VCaP (cell line): ENCODE measurements at regions not wholly inside any gene's neighbourhood (a gene's known extent, or its start where the extent isn't known, plus 50 kb on each side); places are given as distances from the start of the nearest gene placed in this dataset.
A peak's percentile ranks its signal among the peaks of the same experiment; 100 is the strongest.

Experiments used
- H3K27ac ChIP-seq: fragments of 450-650 bp; 2 replicates; pipeline ENCODE4 v1.5.1; 2017
- TF ChIP-seq, protein P1 (sequence below): fragments of 450-650 bp; conservative IDR thresholded peaks from 2 replicates; pipeline ENCODE4 v1.5.1; 2017; ENCODE audit warnings: mild to moderate bottlenecking, moderate library complexity

- TF ChIP-seq, protein P1, sequence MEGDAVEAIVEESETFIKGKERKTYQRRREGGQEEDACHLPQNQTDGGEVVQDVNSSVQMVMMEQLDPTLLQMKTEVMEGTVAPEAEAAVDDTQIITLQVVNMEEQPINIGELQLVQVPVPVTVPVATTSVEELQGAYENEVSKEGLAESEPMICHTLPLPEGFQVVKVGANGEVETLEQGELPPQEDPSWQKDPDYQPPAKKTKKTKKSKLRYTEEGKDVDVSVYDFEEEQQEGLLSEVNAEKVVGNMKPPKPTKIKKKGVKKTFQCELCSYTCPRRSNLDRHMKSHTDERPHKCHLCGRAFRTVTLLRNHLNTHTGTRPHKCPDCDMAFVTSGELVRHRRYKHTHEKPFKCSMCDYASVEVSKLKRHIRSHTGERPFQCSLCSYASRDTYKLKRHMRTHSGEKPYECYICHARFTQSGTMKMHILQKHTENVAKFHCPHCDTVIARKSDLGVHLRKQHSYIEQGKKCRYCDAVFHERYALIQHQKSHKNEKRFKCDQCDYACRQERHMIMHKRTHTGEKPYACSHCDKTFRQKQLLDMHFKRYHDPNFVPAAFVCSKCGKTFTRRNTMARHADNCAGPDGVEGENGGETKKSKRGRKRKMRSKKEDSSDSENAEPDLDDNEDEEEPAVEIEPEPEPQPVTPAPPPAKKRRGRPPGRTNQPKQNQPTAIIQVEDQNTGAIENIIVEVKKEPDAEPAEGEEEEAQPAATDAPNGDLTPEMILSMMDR: no peak
- H3K27ac ChIP-seq: no peak overlapping the region
Measured at GRCh38 chr9:99559776-99560175, 261.9 kb upstream of the NR4A3 start.

GRCh38 chr9:99560561-99560960 lies 261.1 kb upstream of the NR4A3 start:
- TF ChIP-seq, protein P1: no peak
- no peak overlapping the region for H3K27ac ChIP-seq

DNA sequence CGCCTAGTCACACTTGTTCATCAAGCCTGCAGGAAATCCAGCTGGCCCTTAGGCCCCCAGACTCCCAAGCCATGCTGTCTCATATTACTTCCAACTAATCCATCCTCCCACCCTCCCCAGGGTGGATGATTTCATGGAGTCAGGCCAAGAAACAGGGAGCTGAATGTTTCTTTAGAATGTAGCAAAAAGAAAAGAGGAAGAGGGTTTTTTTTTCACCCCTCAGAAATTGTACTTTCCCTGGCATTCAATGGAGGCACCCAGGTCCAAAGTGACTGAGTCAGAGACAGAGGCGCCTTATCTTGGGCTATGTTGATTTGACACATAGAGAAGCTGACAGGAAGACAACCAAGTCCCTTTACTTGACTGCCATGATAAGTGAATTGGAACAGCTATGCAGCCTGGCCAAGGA lies 260.2 kb upstream of the NR4A3 start:
- H3K27ac ChIP-seq: no peak overlapping the region
- TF ChIP-seq, protein P1: no peak

GRCh38 chr9:99561961-99562565 lies 259.6 kb upstream of the NR4A3 start:
- TF ChIP-seq, protein P1: no peak
- no peak overlapping the region for H3K27ac ChIP-seq

GRCh38 chr9:99563364-99563763 lies 258.3 kb upstream of the NR4A3 start:
- TF ChIP-seq, protein P1: 0 out of 2 replicates have a peak, but pooled peaks have one; percentile 16
- no peak overlapping the region for H3K27ac ChIP-seq

DNA sequence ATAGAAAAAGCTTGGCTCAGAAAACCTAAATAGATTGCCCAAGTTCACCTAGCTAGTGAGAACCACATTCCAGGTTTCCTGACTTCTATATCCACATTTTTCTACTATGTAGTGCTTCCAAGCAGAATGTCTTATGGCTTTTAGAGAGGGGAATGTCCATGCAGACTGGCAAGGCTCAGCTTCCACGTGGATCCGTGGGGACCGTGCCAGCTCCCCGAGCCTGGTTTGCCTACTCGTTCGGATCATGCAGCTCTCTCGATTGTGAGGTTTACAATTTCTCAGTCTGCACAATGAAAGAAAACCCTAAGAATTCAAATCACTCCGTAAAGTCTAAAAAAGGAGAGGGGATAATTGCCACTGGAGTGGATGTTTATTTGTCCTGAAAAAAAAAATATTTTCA lies 256.5 kb upstream of the NR4A3 start:
- H3K27ac ChIP-seq: no peak overlapping the region
- TF ChIP-seq, protein P1: no peak

DNA sequence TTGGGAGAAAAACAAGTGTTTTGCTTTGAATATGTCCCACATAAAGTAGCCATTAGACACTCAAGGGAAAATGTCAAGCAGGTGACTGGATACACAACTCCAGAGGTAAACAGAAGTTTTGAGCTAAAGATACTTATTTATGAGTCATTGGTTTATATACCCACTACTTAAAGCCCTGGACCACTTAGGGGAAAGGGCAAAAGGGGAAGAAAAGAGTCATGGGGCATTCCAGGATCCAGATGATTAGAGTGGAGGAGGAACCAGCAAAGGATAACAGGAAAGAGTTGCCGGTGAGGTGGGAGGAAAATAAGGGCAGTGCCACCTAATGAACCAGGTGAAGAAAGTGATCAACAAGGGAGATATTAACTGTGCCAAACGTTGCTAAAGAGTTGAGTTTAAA lies 254.2 kb upstream of the NR4A3 start:
- H3K27ac ChIP-seq: no peak overlapping the region
- TF ChIP-seq, protein P1: no peak
